Ramos (cell line): ENCODE measurements at regions not wholly inside any gene's neighbourhood (a gene's known extent, or its start where the extent isn't known, plus 50 kb on each side); places are given as distances from the start of the nearest gene placed in this dataset.

ENCODE experiments used
- in situ Hi-C: fragments of 300-500 bp; cut with MboI; formaldehyde crosslinking; loops from one replicate; pipeline ENCODE4 v1.14.3; 2022; ENCODE audit warnings: low sequenced_read_pairs; ENCODE audit not compliant: unreplicated experiment

DNA sequence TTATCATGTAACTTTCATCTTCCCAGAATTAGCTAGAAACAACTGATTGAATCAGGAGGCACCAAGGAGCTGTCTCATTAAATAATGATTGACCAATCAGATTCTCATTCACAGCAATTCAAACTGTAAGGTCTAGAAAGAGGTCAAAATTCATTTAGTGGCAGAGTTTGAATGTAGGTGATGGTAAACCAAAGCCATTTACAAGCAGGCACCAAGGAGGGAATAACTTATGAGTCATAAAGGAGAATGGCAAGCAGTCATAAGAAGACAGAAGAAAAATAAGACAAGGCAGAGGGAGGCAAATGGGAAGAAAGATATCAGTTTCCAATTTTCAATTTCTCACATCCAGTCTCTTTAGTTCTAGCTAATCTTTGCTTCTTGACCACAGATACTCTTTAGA, 52.9 kb upstream of the DEFB112 start:
- in situ Hi-C loops = no loop called here

DNA sequence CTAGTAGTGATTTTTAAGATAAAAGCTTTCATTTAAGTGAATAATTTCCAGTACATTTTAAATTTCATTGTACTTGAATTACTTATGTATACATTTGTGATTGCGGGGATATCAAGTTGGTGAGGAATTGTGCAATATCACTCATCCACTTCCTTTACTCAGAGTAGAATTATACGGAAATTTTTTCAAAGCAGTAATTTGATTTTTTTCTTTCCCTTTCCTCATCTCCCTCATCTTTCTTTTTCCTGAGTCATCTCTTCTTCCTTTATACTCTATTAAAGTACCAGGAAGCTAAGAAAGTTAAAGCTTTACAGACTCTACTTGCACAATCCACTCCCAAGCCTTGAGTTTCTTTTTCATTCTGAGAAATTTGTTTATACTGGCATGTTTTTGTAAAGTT, 60.9 kb upstream of the DEFB112 start:
- in situ Hi-C loops = no loop called here

DNA sequence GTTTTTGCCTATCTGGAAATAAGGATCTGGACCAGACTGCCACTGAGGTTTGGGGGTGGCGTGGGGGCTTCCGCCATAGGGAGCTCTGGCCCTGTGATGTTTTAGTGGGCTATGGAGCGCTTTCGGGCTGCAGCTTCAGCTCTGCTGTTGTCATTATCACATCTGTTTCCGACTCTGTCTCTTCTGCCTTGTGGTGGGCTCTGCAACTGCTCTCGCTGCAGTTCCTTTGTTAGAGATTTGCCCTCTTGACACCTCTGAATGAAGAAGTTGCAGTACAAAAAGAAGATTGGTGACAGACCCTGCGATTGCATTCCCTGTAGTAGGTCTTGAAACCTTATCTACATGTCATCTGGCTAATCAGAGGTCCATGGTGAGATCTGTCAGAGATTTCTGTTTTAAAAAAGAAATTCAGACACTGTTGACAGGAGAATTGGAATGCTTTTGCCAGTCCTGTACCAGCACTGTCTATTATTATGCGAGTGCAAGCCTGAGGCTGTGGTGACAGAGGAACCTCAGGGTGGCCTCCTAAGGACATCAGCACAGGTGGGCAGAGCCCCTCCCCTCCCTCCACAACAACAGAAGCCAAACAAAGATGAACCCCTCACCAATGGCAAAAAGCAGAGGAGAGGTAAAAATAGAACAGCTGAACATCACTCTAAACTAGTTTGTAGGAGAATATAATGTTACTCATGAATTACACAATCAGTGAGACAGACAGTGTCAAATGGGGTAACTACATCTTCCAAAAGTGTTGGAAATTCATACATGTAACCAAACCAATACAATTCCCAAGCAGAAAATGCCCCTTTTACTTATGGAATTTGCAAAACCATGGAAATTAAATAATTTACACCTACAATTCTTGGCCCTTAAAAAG, 63.5 kb upstream of the DEFB112 start:
- in situ Hi-C loops = no loop called here

DNA sequence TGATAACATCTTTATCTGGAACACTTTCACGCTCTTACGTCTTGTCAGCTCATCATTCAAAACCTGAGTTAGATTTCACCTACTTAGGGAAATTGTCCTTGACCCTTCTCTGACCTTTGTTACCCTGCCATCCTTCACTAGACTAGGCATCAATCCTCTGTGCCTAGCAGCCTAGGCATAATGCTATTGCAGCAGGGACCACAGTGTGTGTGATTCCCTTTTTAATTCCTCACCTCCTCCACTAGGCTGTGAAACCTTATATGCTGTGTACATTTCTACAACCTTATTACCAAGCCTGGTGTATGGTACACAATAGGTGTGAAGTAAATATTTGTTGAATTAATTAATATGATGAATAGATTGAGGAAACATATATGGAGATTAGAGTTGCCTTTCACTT, 66.7 kb upstream of the DEFB112 start:
- in situ Hi-C loops = no loop called here

DNA sequence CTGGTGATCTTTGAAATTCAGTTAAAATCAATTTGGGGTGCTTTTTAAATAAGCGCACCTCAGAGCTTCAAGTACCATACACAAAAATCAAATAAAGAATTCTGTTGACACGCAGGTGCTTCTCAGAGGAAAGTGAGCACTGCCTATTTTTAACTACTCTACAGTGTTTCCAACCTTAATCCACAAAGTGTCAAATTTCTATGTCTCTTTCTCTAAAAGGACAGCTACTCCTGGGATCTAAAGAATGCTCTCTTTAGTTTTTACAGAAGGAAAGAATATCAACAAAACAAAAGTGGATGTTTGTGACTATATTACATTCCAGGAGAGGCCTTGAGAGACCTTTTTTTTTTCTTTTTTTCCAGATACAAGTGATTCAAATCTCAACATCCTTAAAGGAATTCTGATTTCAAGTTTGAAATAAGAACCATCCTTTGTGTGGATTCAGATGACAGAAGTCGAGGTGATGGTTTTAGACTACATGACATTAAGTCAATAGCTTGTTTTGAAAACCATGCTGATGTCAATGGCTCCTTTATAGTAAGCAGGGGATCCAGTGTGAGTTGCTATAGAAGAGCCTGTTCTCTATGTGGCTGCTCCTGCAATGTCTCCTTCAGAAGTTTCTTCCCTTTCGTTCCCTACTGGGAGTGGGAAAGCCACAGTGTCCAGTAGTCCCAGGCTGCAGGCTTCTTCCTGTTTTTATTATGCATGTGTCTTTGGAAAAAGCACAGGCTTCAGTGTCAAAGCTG, 67.2 kb upstream of the DEFB112 start:
- in situ Hi-C loops = no loop called here

DNA sequence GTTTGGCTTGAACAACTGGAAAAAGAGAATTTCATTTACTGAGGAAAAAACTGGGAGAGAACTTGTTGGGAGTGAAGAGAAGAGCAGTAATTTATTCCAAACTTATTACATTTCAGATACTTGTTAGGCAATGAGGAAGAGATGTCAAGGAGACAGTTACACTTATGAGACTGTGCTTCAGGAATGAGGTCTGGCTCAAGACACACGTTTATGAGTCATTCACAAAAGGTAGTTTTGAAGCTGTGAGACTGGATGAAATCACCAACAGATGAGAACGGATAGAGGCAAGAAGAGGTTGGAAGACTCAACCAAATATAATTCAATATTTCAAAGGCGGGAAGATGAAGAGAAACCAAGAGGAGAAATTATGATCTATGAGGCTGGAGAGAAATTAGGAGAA, 70.6 kb upstream of the DEFB112 start:
- in situ Hi-C loops = no loop called here

DNA sequence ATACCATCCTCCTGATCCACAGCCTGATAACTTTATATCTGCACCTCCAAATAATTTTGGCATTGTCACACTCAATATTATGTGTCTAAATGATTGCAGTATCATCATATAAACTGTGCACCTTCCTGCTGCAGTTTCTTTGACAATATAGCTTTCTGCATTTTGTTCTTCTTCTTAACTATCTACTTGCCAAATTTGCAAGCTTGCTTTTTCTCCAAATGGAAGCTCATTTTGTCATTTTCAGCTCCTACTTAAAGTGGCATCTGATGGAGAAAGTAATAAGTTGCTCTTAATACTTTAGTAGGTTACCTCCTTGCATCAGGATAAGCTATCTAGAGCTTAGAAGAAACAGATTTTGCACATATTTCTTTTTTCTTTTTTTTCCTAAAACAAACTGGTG, 74.0 kb upstream of the DEFB112 start:
- in situ Hi-C loops = no loop called here

DNA sequence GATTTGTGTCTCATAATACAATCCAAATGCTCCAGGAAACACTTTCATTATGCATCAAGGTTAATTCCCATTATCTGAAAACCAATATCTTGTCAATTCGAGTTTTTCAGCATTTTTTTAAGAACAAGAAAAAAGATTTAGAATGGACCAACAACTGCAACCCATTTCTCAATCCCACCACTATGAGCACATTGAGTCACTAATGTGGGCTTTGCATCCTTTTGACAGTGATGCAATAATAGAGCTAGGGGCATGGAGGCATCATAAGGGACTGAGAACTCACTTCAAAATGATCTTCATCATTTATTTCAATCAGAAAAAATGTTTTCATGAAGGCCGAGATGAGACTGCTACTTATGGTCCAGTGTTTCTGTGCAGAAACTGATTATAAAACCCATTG, 74.8 kb upstream of the DEFB112 start:
- in situ Hi-C loops = no loop called here

DNA sequence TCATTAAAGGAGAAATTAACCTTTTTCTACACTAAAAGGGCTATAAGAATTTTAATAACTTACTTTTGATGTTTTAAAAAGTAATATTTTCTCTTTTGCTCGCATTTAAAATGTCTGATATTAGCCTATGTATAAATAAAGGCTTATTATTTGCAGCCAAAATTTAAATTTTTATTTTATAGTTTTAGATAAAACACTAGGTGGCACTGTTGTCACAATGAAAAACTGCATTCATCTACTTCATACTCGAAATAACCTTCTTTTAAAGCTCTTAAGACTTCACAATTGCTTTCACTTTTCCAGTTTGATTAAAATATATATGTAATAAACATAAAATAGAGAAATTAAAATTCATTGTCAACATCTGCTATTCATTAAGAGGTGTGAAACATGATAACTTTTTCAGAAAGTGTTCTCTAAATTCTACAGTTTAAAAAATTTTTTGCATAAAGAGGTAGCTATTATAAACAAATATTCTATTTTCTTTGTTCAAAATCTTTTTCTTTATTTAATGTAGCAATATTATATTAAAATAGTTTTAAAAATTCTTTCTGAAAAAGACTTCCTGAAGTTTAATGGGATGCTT, 78.8 kb upstream of the DEFB112 start:
- in situ Hi-C loops = loop anchor here (25.0 kb wide), 1 partner anchor 484 kb away; no protein-coding TSS in a partner anchor

DNA sequence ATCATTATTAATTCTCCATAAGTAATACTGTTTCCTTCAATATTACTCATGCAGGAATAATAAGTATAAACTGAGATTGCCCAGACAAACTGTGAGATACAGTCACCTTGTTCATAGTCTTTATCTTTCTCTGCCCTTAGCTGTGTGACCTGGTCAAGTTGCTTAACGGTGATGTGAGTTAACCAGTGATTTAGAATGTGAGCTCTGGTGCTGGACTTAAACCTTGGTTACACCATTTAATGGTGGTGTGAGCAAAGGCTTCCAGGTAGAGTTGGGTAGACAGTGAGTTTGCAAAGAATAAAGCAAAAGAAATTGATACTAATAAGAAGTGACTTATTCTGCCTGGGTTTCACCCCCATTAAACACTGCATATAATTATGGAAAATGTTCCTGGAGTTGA, 86.2 kb upstream of the DEFB112 start:
- in situ Hi-C loops = loop anchor here (25.0 kb wide), 1 partner anchor 476 kb away; no protein-coding TSS in a partner anchor

DNA sequence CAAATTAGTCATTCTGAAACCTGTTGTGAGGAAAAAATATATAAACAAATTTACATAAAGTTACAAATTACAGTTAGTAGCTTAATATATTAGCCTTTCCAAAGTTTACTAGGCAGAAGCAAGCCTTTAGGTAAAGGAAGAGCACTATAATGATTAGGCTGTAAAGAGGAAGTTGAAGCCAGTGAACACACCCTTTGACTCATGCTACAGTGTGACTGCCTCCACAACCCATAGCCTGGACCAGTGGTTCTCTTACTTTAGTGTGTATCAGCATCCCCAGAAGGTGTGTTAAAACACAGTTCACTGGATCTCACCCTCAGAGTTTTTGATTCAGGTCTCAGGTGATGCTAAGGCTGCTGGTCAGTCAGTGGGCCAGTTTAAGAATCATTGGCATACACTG, 91.4 kb upstream of the DEFB112 start:
- in situ Hi-C loops = loop anchor here (25.0 kb wide), 1 partner anchor 471 kb away; no protein-coding TSS in a partner anchor

DNA sequence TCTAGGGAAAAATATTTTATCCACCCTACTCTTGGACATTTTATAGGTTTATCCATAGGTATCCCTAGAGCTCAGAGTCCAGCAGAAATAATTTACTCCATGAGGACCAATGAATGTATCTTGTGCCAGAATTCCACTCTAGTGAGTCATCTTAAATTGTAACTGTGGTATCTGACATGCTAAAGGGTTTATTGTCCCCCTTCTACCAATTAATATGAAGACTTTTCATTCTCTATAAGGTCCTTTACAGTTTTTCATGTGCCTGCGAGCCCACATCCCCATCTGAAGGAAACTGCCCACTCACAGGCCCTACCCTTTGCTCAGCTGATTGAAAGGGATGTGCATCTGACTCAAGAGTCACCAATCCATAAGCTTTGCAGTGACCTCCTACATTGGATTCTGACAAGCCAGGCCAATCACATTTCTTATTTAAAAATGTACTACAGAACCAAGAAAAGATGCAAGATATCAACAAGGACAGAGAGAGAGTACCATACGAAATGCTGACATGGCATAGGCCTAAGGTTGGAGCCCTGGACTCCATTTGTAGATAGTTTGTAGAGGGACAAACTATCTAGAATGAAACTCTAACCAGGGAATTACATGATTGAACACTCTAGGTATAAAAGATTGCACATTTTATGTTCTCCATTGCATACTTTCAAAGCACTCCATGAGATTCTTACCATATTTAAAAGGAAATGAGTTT, 93.4 kb upstream of the DEFB112 start:
- in situ Hi-C loops = loop anchor here (25.0 kb wide), 1 partner anchor 469 kb away; no protein-coding TSS in a partner anchor

DNA sequence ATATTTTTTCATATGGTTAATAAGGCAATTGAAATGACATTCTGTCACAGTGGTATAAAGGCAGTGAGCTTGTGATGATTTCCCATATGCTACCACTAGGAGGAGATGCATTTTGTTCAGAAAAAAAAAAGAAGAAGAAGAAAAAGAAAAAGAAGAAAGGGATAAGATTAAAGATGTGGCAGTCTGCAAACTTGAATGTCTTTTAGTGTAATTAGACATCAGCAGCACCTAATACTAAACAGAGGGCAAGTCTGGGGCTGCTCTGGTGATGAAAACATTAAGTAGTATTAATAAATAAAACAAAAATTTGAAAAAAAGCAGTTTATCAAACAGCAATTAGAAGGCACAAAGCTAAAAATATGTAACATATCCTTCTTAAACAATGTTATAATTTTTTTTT, 95.4 kb upstream of the DEFB112 start:
- in situ Hi-C loops = loop anchor here (25.0 kb wide), 1 partner anchor 467 kb away; no protein-coding TSS in a partner anchor

DNA sequence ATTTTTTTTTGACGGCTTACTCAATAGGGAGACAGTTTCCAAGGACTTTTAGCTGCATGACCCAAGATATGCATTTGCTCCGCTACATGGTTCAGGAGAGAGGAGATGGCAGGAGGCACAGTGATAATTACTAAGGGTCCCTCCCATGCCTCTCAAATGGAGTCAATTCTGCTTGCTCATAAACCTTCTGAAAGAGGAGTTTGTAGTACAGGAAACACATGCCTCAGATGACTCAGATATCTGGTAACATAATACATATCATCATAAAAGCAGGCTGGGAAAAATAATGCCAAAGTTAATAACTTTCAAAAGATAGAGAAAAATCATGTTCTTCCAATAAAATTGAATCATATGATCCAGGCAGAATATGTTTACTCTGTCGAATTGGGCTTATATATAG, 97.6 kb upstream of the DEFB112 start:
- in situ Hi-C loops = loop anchor here (25.0 kb wide), 1 partner anchor 465 kb away; no protein-coding TSS in a partner anchor

DNA sequence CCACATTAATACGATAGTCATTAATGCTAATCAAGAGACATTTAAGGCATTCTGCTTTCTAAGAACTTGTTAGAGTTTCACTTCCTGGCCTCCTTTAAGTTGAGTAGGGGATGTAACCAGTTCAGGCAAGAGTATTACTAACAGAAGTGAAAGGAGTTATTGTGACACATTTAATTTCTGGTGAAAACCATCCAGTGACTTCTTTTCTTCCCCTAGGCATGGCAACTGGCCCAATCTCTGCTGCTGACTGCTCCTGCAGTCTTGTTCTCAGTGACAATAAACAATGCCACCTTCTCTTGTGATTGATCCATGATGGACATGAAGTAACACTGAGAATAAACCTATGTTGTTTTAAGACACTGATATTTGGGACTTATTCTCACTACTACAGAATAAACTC, 130.9 kb upstream of the DEFB112 start:
- in situ Hi-C loops = no loop called here

DNA sequence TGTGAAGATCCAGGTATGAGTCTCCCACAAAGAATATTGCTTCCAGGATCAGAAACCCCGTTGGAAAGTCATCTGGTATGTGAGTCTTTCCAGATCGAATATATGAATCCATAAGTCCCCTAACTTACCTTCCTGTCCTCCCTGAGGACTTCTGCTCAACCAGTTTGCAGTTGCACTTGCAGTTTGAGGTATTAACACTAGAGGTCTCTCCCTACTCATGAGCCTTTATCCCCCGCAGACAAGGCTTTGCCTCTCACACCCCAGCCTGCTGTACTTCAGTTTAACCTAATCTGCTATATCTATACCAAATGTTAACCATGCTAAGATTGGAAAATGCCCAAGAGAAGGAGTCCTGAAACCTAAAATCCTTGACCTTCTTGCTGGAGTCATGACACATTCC, 135.3 kb upstream of the DEFB112 start:
- in situ Hi-C loops = no loop called here

DNA sequence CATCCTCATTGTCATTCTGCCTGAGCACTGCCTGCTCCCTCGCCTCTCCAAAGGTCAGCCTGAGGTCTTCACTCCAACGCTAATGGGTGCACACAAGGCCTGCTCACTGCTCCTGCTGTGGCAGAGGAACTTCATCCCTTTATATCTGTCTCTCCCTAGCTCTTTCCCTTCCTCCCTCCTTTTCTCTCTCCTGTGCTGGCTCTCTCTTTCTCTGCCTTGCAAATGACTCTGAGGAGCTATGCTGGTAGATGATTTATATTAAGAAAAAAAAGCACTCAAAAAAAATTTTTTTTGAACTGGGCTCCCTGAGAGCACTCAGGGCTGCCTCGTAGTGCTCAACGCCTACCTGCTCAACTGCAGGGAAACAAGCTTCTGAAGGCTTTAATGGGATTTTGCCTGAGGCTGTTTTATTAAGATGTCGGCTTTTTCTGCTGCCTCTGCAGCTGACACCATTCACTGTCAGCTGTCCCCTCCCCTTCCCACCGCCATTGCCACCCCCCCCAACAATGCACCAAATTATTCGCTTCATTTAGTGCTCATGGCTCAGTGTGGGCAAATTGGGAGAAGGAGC, 137.7 kb upstream of the DEFB112 start:
- in situ Hi-C loops = no loop called here

DNA sequence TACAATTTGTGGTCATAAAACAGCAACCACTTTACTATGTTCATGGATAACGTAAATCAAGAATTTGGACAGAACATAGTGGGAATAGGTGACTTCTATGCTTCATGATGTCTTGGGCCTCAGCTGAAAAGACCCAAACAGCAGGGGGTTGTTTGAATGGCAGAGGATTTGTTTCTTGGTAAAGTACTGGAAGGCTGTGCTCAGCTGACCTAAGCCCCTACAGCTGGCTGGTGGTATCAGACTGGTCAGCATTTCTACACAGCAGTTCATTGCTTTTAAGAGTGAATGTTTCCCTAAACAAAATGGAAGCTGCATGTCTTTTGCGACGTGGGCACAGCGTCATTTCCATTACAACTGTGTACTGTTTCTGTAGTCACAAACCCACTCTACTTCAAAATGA, 148.5 kb upstream of the DEFB112 start:
- in situ Hi-C loops = no loop called here

DNA sequence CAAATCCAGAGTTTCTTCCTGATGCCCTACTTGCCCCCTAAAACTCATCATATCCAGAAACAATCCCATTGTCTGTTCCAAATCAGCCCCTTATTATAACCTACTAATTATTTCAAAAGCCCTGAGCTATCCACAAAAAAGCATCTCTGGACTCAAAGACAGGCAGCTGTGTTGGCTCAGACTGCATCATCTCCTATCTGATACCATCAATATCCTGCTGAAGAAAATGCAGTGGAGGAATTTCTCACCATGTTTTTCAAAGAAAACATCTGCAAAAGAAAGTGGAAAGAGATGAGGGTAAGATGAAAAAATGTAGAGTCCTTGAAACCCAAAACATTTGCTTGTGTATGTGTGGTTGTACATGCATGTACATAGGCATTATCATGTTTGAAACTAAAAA, 153.0 kb upstream of the DEFB112 start:
- in situ Hi-C loops = no loop called here

DNA sequence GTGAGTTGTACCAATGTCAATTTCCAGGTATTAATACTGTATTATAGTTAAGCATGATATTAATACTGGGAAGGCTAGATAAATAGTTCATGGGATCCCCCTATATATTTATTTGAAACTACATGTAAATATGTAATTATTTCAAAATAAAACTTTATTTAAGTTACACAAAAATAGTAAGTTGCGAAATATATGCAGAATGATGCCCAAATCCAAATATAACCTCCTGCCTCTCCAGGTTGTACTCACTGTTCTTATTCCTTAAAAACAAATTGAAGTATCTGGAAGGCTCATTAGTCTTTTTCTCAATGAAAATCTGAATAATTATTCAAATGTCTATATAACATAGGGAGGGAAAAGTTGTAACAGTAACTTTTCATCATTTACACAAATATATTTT, 161.9 kb upstream of the DEFB112 start:
- in situ Hi-C loops = no loop called here
